NCI-H1417 treated with DMSO at 0.1 percent for 48 hours (cell line): ENCODE measurements at regions not wholly inside any gene's neighbourhood (a gene's known extent, or its start where the extent isn't known, plus 50 kb on each side); places are given as distances from the start of the nearest gene placed in this dataset.

Experiments
- DNase-seq: peaks from one replicate; lab custom pipeline; 2025; lab: John Stamatoyannopoulos, UW

- DNase-seq, result no peak
Measured at GRCh38 chr10:60664859-60665258, 113.4 kb upstream of the CDK1 start.

- peak; percentile 19 for DNase-seq
Measured at GRCh38 chr10:60663850-60664249, 114.4 kb upstream of the CDK1 start.

GRCh38 chr10:60662917-60663614, 115.2 kb upstream of the CDK1 start:
- DNase-seq, result no peak

GRCh38 chr10:60661637-60662036, 116.6 kb upstream of the CDK1 start:
- no peak for DNase-seq

- no peak for DNase-seq
Measured at GRCh38 chr10:60660625-60661024, 117.7 kb upstream of the CDK1 start.

GRCh38 chr10:60654813-60655464, 123.3 kb upstream of the CDK1 start:
- DNase-seq, result no peak

GRCh38 chr10:60652628-60653027, 125.7 kb upstream of the CDK1 start:
- DNase-seq, result no peak

- DNase-seq, result no peak
Measured at GRCh38 chr10:60650378-60650800, 127.9 kb upstream of the CDK1 start.

- DNase-seq, result no peak
Measured at GRCh38 chr10:60649485-60650377, 128.5 kb upstream of the CDK1 start.

GRCh38 chr10:60648761-60649160, 129.5 kb upstream of the CDK1 start:
- no peak for DNase-seq

- DNase-seq, result peak; percentile 11
Measured at GRCh38 chr10:60646966-60647796, 131.1 kb upstream of the CDK1 start.

- DNase-seq, result no peak
Measured at GRCh38 chr10:60645980-60646379, 132.3 kb upstream of the CDK1 start.

GRCh38 chr10:60644436-60645130, 133.7 kb upstream of the CDK1 start:
- DNase-seq, result peak; percentile 2

- no peak for DNase-seq
Measured at GRCh38 chr10:60643874-60644273, 134.4 kb upstream of the CDK1 start.

- DNase-seq, result no peak
Measured at GRCh38 chr10:60629332-60629731, 148.9 kb upstream of the CDK1 start.

- no peak for DNase-seq
Measured at GRCh38 chr10:60627778-60628748, 150.2 kb upstream of the CDK1 start.

GRCh38 chr10:60626037-60626436, 152.2 kb upstream of the CDK1 start:
- DNase-seq, result no peak

GRCh38 chr10:60623627-60624026, 154.7 kb upstream of the CDK1 start:
- DNase-seq, result no peak

- DNase-seq, result no peak
Measured at GRCh38 chr10:60621018-60621417, 157.3 kb upstream of the CDK1 start.

GRCh38 chr10:60618861-60619260, 159.4 kb upstream of the CDK1 start:
- no peak for DNase-seq
